ENCODE measurements at regions not wholly inside any gene's neighbourhood (a gene's known extent, or its start where the extent isn't known, plus 50 kb on each side); places are given as distances from the start of the nearest gene placed in this dataset.

- TF ChIP-seq POLR2A (IDR thresholded peaks at IDR 0.05), result no peak
- TF ChIP-seq CTCF (IDR thresholded peaks at IDR 0.05), result no peak
Observed at GRCh38 chr7:68272507-68272906, 1275.9 kb downstream of the TYW1 start.
